Skeletal muscle cell (primary cell): ENCODE measurements at regions not wholly inside any gene's neighbourhood (a gene's known extent, or its start where the extent isn't known, plus 50 kb on each side); places are given as distances from the start of the nearest gene placed in this dataset.

Source experiments
- DNase-seq: peaks from one replicate; pipeline ENCODE4 v3.0.0-alpha.2; 2010; ENCODE audit warnings: low read depth
- H3K4me3 ChIP-seq: 2 replicates; pipeline ENCODE4 v1.5.1; 2011; ENCODE audit warnings: low read depth, mild to moderate bottlenecking, control low read depth, low read length, moderate library complexity

DNA sequence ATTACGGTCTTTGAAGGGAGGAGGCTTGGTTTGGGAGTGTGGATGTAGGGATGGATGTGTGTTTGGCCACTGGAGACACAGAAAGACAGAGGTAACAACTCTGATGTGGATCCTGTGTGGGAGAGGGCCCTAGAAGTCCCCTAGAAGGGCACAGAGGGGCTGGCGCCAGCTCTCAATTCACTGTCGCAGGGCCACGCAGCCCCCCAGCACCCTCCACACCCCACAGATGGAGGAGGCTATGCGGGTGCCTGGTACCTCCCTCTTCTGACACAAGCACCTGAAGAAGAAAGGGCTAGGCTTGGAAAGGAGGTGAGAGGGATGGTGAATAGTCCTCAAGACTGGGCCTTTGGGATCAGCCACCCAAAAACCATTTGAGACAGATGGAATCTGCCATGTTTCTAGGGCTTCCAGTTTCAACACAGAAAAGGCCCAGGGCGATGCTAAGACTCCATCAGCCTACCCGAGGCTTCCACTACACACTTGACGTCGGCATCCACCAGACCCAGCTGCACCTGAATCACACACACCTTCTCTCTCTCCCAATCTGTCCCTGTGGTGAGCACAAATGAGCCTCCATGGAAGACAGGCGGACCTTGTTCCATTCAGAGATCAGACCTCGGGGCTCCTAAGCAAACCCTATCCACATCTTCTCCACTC is 413.5 kb upstream of the HS6ST1 start:
- no peak for DNase-seq

DNA sequence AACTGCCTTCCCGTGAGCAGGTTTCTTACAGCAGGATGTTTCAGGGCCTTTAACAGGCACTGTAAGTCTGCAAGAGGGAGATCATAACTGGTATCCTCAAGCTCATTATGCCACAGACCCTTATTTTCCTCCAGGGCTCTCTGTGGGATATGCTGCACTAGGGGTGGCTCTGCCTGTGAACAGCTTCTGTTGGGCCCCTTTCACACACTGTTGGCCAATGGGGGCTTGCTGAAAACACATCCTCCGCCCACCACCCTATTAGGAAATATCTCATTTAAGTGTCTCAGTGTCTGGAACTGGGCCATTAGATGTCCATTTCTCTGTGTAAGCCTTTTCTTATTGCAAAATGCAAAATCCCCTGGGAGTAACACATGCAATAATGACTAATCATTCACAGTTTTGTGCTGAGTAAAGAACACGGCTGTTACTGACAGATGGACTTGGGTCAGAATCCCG is 414.3 kb upstream of the HS6ST1 start:
- peak; percentile 97 for DNase-seq
- no peak overlapping the region for H3K4me3 ChIP-seq

More for the DNA sequence above, 413.5 kb upstream of the HS6ST1 start:
- no peak overlapping the region for H3K4me3 ChIP-seq

DNA sequence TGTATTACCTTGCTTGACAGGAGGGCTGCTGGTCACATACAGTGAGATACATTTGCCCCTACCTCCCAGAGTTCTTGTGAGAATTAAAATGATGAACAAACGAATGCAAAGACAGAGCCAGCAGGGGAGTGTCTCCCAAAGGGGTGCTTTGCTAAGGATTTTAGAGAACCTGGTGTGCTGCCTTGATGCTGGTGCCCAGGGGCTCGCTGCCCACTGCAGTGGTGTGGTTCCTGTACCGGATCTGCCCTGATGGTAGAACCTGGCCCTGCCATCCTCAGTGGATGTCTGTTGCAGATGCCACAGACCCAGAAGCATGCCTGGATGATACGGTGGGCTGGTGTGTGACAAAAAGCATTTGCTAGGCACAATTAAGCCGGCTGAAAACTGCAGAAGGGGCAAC is 414.8 kb upstream of the HS6ST1 start:
- no peak for DNase-seq
- no peak overlapping the region for H3K4me3 ChIP-seq

DNA sequence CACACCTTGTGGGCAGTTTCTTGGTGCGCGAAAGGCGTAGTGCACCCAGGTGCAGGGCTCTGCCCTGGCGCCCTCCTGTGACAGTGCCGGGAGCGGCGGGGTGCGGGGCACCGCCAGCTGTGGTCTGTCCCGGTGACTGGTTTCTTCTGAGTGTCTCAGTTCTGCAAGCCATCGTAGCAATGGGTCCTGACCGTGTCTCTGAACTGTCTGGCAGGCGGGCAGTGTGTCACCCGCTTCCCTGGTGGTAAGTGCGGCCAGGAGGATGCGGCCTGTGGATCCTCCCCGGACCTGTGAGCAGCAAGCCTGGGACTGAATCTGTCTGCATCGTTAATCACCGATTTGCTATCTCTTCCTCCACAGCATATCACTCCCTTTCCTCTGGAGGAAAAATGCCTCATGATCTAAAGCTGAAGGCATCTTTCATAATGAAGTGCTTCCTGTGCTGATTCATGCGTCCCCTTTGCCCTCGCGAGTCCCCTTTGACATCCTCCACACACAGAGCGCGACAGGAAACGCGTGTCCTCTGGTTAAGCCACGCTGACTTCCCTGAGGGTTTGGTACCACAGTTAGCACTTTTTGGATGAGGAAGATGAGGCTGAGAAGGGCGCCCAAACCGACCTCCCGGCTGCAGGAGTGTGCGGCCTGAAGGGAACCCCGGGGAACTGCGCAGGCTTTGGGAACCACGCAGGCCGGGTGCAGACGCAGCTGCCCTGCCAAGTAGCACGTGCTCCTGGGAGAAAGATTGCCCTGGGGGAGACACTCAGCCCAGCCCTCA is 416.0 kb upstream of the HS6ST1 start:
- DNase-seq: no peak

GRCh38 chr2:128735296-128735960 is 416.8 kb upstream of the HS6ST1 start:
- H3K4me3 ChIP-seq: no peak overlapping the region
- DNase-seq: no peak

More for the DNA sequence above, 416.0 kb upstream of the HS6ST1 start:
- H3K4me3 ChIP-seq: no peak overlapping the region

DNA sequence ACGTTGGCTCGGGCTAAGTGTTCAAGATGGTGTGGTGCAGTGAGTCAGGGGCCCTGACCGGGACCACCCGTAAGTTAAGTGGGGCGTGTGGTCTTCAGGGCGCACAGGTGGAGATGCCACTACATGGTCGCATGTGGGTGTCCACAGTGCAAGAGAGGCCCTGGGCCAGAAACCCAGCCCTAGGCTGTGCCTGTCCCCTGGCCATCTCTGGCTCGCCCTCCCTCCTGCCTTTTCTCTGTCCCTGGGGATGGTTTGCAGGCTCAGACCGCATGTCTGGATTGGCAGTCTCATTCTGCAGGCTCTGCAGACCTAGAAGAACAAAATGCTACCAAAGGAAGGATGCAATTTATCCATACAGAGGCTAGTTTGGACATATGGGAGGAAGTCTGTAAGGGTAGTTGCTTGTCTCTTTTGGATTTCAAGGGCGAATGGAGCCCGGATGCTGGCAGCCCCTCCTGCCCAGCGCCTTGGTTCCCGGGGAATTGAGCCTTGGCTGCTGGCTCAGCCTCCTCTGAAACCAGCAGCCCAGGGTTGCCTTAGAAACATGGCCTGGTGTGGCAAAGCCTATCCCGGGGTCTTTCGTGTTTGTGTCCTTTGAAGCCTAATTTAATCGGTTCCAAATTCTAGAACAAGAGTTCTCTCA is 417.5 kb upstream of the HS6ST1 start:
- no peak for DNase-seq
- no peak overlapping the region for H3K4me3 ChIP-seq

DNA sequence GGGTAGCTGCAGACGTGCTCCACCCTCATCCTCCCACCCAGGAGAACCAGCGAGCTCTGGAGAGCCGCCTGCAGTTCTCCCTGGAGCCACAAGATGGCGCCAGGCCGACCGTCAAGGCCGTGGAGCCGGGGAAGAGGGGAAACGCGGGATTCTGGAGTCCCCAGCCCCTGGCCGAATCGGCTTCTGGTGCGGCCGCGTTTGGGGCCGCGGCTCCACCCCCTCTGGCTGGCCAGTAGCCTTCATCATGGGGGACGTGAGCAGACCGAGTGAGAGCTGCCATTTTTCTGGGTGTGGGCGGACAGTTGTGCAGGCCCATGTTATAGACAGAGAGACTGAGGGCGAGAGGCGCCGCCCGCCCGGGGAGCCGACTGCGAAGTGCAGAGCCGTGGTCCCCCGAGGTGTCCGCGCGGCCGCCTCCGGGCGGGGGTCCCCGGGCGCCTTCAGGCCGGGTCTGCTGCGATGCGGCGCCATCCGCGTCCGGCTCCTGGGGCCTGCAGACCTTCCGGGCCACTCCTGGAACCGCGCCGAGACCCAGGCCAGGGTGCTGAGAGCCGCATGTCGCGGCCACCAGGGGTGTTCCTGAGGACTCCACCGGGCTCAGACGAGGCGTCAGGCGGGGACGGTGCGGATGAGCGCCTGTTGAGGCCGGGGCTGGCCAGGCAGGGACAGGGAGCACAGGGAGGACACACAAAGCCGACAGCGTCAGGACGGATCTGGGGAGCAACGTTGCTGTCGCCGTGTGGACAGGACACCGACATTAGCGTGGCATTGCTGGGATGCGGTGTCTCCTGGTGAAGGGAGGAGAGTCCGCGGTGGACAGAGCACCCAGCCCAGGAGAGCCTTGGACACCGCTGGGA is 418.2 kb upstream of the HS6ST1 start:
- DNase-seq: no peak
- H3K4me3 ChIP-seq: peak overlapping the region; percentile 27

GRCh38 chr2:128737546-128737826 is 418.8 kb upstream of the HS6ST1 start:
- no peak overlapping the region for H3K4me3 ChIP-seq
- no peak for DNase-seq

GRCh38 chr2:128738446-128739110 is 419.9 kb upstream of the HS6ST1 start:
- no peak for DNase-seq
- no peak overlapping the region for H3K4me3 ChIP-seq

DNA sequence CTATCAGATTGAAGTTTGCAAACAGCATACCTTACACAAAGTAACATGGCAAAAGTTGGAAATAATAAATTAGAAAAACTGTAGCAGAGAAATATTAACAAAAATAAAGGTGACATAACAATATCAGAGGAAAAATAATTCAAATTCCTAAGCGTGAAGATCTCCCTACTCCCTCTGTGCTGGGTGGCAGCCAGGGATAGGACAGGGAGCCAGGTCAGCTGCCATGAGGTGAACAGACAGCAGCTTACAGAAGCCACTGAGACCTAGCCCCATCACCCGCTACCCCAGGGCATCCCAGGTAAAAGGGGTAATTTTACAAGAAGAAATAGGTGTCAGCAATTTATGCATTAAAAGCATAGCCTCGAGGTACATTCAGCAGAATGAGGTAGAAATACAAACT is 423.8 kb upstream of the HS6ST1 start:
- no peak for DNase-seq
- H3K4me3 ChIP-seq: no peak overlapping the region

GRCh38 chr2:128745946-128746345 is 427.3 kb upstream of the HS6ST1 start:
- no peak overlapping the region for H3K4me3 ChIP-seq
- DNase-seq: no peak

DNA sequence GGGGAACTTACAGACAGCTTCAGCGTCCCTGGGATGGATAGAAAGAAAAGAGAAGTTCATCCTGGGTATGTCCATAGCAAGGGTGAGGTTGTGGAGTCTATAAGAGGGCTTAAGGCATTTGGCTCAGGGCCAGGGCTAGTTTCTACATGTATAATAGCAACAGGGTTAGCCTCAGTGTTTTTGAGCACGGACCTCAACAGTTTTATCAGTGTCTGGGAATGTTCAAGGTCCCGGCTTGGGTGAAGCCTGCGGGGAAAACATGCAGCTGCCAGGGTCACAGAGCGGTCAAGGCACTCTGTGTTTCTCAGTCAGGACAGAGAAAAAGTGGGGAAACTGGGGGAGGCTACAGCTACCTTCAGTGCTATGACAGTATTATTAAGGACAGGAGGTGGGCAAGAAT is 427.7 kb upstream of the HS6ST1 start:
- DNase-seq: peak; percentile 69

DNA sequence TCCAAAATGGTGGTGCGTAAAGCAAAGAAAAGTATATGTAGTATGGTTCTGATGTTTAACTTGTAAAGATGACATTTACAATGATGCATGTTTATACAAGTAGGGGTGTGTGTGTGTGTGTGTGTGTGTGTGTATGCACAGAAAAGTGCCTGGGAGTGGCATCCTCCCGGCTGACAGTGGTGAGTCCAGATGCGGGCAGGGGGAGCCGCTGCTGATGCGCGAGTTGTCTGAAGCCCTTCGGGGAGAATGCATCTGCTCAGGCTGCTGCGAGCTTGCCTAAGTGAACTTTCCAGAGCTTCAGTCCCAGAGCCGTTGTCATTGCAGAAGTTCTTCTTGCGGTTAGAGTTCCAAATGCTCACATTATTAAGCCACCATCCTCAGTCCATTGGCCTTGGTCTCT is 429.7 kb upstream of the HS6ST1 start:
- no peak overlapping the region for H3K4me3 ChIP-seq
- DNase-seq: no peak

More for the DNA sequence above, 427.7 kb upstream of the HS6ST1 start:
- no peak overlapping the region for H3K4me3 ChIP-seq

GRCh38 chr2:128748835-128749605 is 430.4 kb upstream of the HS6ST1 start:
- no peak overlapping the region for H3K4me3 ChIP-seq
- DNase-seq: no peak

- no peak overlapping the region for H3K4me3 ChIP-seq
- DNase-seq: no peak
These were observed 431.9 kb upstream of the HS6ST1 start for GRCh38 chr2:128750328-128751165.

GRCh38 chr2:128751746-128752145 is 433.1 kb upstream of the HS6ST1 start:
- no peak overlapping the region for H3K4me3 ChIP-seq
- no peak for DNase-seq

GRCh38 chr2:128752691-128753263 is 434.1 kb upstream of the HS6ST1 start:
- no peak for DNase-seq
- H3K4me3 ChIP-seq: no peak overlapping the region
